Activated CD4-positive, alpha-beta T cell treated with anti-CD3 and anti-CD28 coated beads for 36 hours (primary cell): ENCODE measurements at regions not wholly inside any gene's neighbourhood (a gene's known extent, or its start where the extent isn't known, plus 50 kb on each side); places are given as distances from the start of the nearest gene placed in this dataset.

Source experiments
- ATAC-seq: fragments of 200-7000 bp; cut with Tn5 transposase; one replicate; pipeline ENCODE4 v1.10.0; 2021; ENCODE audit warnings: mild to moderate bottlenecking, moderate library complexity
- CTCF ChIA-PET: fragments of 350-600 bp; sonication (Branson Sonifier 250); formaldehyde crosslinking; loops from one replicate; lab custom pipeline; 2021; ENCODE audit warnings: antibody characterized with exemption; lab: Charles Lee
- POLR2A ChIA-PET: fragments of 350-600 bp; sonication (Branson Sonifier 250); formaldehyde crosslinking; loops from one replicate; lab custom pipeline; 2021; ENCODE audit warnings: antibody characterized with exemption, inconsistent platforms; lab: Charles Lee
- DNase-seq: peaks from one replicate; pipeline ENCODE4 v3.0.0-alpha.2; 2020
- H3K27ac Mint-ChIP-seq: one replicate; pipeline ENCODE4 v1.8.0; 2021; ENCODE audit warnings: mixed read lengths
- H3K27me3 Mint-ChIP-seq: one replicate; pipeline ENCODE4 v1.8.0; 2021; ENCODE audit warnings: mixed read lengths
- H3K36me3 Mint-ChIP-seq: one replicate; pipeline ENCODE4 v1.8.0; 2021; ENCODE audit warnings: low read depth, mixed read lengths
- H3K4me1 Mint-ChIP-seq: one replicate; pipeline ENCODE4 v1.8.0; 2021; ENCODE audit warnings: mixed read lengths
- H3K4me3 Mint-ChIP-seq: one replicate; pipeline ENCODE4 v1.8.0; 2021; ENCODE audit warnings: mild to moderate bottlenecking, moderate library complexity, mixed read lengths
- H3K9me3 Mint-ChIP-seq: one replicate; pipeline ENCODE4 v1.8.0; 2021; ENCODE audit warnings: low read depth, mixed read lengths
- intact Hi-C, 2 experiments: fragments of 100-400 bp; cut with DNase I in 1 of 2; cut with micrococcal nuclease in 1 of 2; formaldehyde crosslinking; loops; one replicate each; pipeline versions ENCODE4 v1.14.2 to v1.15.1; 2022 to 2024; cut with DNase I, micrococcal nuclease

DNA sequence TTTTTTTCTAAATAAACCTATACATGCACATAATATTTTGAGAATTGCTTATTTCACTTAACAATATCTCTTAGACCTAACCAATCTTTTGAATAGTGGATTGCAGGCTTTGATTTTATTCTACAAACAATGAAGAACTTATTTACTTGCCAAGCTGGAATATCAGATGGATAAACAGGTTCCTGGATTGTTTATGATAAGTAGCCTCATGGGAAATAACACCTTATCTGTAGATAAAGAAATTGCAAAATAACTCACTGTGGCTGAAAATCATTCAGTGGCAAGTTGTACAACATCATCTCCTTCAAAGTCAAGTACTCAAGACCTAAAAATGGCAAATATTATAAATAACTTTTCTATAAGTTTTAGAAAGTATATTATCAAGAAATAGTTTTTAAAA is 335.4 kb upstream of the ATP2B1 start:
- no peak overlapping the region for H3K4me3 Mint-ChIP-seq
- no peak overlapping the region for H3K27ac Mint-ChIP-seq
- ATAC-seq (no peak), DNase-seq (no peak)
- no peaks in the 10 kb centered on the region for H3K36me3 Mint-ChIP-seq
- ChIA-PET POLR2A (no interaction called here), CTCF (interaction anchor here (1.0 kb wide), 1 partner anchor 52 kb away, joined by 3 read pairs; no protein-coding TSS in a partner anchor)
- intact Hi-C loops = loop anchor here (5.0 to 10.0 kb wide), 4 partner anchors 97 to 372 kb away; no protein-coding TSS in a partner anchor
- H3K27me3 Mint-ChIP-seq = no peaks in the 10 kb centered on the region
- H3K9me3 Mint-ChIP-seq = no peaks in the 10 kb centered on the region
- peaks cover 10% of the 10 kb centered on the region for H3K4me1 Mint-ChIP-seq

DNA sequence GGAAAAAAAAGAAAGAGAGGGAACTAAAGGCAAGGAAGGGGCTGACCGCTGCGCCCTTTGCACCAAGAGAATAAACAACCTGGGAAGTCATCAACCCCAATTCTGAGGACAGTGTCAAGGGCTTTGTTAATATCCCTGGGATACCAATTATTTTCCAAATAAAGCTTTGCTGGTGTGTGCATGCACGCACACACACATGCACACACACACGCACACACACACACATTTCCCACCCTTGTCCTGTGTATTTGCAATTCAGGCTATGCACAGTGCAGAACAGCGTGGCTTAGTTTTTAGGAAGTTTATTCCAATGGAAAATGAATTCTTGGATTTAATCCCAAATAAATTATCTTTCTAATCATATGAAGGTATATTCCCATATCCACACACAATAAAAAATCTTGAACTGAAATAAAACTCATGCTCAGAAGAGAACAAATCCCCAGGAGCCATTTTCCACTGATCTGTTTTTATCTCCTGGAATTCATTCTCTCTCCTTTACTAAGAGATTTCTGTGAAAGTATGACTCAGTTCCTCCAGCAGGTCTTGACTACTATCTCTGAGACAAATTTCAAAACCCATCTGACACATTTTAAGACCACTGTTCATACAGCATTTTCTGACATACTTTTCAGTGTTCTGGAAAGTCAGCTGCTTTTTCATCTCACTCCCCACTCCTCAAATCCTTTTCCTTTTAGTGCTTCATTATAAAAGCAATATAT is 334.4 kb upstream of the ATP2B1 start:
- no peaks in the 10 kb centered on the region for H3K27me3 Mint-ChIP-seq
- peak; percentile 77 for ATAC-seq
- peaks cover 10% of the 10 kb centered on the region for H3K4me1 Mint-ChIP-seq
- H3K27ac Mint-ChIP-seq = no peak overlapping the region
- CTCF ChIA-PET = interaction anchor here (0.6 to 1.2 kb wide), 4 partner anchors 43 to 500 kb away, joined by 3 read pairs; no protein-coding TSS in a partner anchor
- DNase-seq = no peak
- H3K36me3 Mint-ChIP-seq = no peaks in the 10 kb centered on the region
- intact Hi-C loops = loop anchor here (1.0 to 10.0 kb wide), 5 partner anchors 43 to 371 kb away; no protein-coding TSS in a partner anchor
- no peaks in the 10 kb centered on the region for H3K9me3 Mint-ChIP-seq
- POLR2A ChIA-PET = no interaction called here
- H3K4me3 Mint-ChIP-seq = no peak overlapping the region

DNA sequence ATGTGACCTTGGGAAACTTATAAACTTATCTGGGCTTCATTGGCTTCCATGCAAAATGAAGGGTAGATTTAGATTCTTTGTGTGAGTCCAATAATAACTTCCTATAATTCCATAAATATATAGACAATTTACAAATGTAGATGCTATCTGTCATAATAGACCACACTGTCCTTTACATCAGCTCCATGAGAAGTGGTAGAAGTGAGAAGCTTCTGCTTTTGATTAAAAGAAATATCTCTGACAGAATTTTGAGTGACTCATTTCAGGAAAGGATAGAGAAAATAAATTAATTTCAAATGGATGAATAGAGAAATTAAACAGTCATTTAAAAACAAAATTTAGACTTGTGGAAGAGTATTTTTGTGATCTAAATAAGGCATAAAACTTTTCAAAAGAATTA is 329.7 kb upstream of the ATP2B1 start:
- Mint-ChIP-seq H3K9me3 (peaks cover 2% of the 10 kb centered on the region), H3K4me1 (peaks cover 20% of the 10 kb centered on the region), H3K27me3 (no peaks in the 10 kb centered on the region), H3K4me3 (no peak overlapping the region), H3K36me3 (no peaks in the 10 kb centered on the region), H3K27ac (no peak overlapping the region)
- POLR2A ChIA-PET = no interaction called here
- intact Hi-C loops = no loop called here
- ATAC-seq (no peak), DNase-seq (no peak)
- CTCF ChIA-PET = no interaction called here

DNA sequence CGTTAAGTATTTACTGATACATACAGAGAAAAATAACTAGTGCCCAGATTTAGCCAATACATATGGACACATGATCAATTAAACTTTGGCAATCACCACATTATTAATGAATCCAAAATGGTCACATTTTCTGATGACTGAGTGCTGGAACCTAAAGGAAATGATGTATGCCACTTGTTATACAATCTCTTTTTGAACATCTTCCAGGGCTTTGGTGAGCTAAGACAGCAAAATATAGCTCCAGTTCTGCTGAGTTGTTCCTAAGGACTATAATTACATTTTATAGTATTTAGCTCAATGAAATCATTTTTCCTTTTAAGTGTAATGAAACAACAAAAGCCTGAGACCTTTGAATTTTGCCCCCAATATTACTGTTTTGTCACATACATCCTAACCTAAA is 329.1 kb upstream of the ATP2B1 start:
- no peak overlapping the region for H3K27ac Mint-ChIP-seq
- DNase-seq (no peak), ATAC-seq (no peak)
- intact Hi-C loops = no loop called here
- no peaks in the 10 kb centered on the region for H3K27me3 Mint-ChIP-seq
- peaks cover 14% of the 10 kb centered on the region for H3K4me1 Mint-ChIP-seq
- CTCF ChIA-PET = interaction anchor here (0.8 kb wide), 1 partner anchor 10 kb away, joined by 3 read pairs; no protein-coding TSS in a partner anchor
- POLR2A ChIA-PET = no interaction called here
- H3K36me3 Mint-ChIP-seq = no peaks in the 10 kb centered on the region
- no peak overlapping the region for H3K4me3 Mint-ChIP-seq
- H3K9me3 Mint-ChIP-seq = peaks cover 2% of the 10 kb centered on the region

DNA sequence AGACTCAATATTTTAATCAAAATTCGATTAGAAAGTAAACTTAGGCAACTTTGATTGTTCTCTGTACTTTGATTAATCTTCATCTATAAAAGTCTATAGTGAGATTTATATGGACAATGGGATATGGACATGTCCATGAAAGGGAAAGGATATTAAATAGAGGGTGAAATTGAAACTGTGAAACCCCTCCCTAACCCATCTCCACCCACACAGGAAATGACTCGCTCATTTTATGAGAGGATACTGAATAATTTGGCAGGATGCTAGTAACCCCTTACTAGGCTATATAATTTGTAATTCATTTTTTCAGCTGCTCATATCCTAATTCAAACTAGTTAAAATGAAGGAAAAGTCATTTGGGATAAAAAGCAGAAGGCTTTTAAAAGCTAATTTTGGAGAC is 328.0 kb upstream of the ATP2B1 start:
- H3K4me3 Mint-ChIP-seq = no peak overlapping the region
- H3K27me3 Mint-ChIP-seq = no peaks in the 10 kb centered on the region
- POLR2A ChIA-PET = no interaction called here
- intact Hi-C loops = no loop called here
- peaks cover 20% of the 10 kb centered on the region for H3K4me1 Mint-ChIP-seq
- H3K27ac Mint-ChIP-seq = no peak overlapping the region
- ATAC-seq (peak; percentile 44), DNase-seq (no peak)
- no peaks in the 10 kb centered on the region for H3K36me3 Mint-ChIP-seq
- peaks cover 2% of the 10 kb centered on the region for H3K9me3 Mint-ChIP-seq
- CTCF ChIA-PET = interaction anchor here (0.8 kb wide), 1 partner anchor 8 kb away, joined by 3 read pairs; no protein-coding TSS in a partner anchor

DNA sequence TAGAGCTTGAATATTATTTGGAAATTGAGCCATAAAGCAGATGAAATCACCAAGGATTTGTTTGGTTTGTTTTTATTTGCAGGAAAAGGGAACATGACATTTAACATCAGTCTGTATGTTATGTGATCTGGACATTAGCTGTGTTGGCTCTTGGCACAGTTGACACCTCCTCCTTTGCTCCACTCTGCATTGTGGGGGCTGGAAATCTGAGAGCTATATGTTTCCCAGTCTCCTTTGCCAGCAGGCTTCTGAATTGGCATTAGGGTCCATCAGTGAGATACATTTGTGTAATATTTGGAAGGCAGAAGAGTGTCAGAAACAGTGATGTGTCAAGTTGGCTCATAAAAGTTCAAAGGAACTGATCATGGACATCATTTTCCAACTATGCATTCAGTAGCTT is 322.1 kb upstream of the ATP2B1 start:
- Mint-ChIP-seq H3K36me3 (no peaks in the 10 kb centered on the region), H3K4me3 (no peak overlapping the region)
- CTCF ChIA-PET = no interaction called here

DNA sequence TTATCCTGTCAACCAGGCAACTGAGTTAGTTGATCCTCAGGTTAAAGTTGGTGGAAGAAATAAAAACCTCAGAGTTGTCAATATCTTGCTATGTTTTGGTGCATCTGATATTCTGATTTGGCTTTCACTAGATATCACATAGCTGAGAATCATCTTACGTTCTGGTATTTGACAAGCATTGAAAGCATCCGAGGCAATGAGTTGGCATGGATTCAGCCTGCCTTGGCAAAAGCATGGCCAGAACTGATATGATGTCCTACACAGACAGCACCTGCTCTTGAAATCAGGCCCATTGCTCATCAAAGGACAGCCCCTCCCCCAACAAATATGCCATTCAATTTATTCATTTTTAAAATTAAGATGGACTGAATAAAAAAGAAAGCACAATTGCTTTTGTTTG is 320.7 kb upstream of the ATP2B1 start:
- POLR2A ChIA-PET = interaction anchor here (0.8 kb wide), 1 partner anchor 378 kb away, joined by 3 read pairs; no protein-coding TSS in a partner anchor
- intact Hi-C loops = no loop called here
- ATAC-seq = no peak
- H3K4me3 Mint-ChIP-seq = no peak overlapping the region
- no peaks in the 10 kb centered on the region for H3K27me3 Mint-ChIP-seq
- peaks cover 25% of the 10 kb centered on the region for H3K4me1 Mint-ChIP-seq
- no peak overlapping the region for H3K27ac Mint-ChIP-seq
- no peaks in the 10 kb centered on the region for H3K9me3 Mint-ChIP-seq
- DNase-seq = no peak
- no peaks in the 10 kb centered on the region for H3K36me3 Mint-ChIP-seq
- CTCF ChIA-PET = interaction anchor here (0.6 to 0.7 kb wide), 3 partner anchors 8 to 802 kb away, joined by 3 read pairs; no protein-coding TSS in a partner anchor

More for the DNA sequence above, 322.1 kb upstream of the ATP2B1 start:
- intact Hi-C loops = no loop called here
- no peak for DNase-seq
- no peaks in the 10 kb centered on the region for H3K9me3 Mint-ChIP-seq
- H3K4me1 Mint-ChIP-seq = peaks cover 25% of the 10 kb centered on the region
- H3K27me3 Mint-ChIP-seq = no peaks in the 10 kb centered on the region
- POLR2A ChIA-PET = no interaction called here
- no peak overlapping the region for H3K27ac Mint-ChIP-seq
- ATAC-seq = no peak

DNA sequence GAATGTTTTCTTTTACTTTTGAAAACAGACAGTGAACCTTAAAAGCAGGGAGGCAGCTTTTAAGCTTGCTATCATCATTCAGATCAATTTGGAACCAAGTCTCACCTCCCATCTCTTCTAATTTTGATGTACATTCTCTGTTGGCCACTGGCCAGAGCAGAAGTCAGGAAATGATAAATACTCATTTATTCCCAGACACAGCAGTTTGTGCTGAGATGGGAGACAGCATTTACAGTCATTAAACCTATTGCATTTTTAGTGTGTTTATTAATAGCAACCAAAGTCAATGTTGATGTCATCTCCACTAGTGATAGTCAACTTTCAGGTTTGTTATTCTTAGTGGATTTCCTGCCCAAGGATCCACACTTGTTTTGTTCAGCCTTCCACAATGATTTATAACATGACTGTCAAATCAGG is 320.0 kb upstream of the ATP2B1 start:
- ATAC-seq = peak; percentile 36
- ChIA-PET CTCF (interaction anchor here (0.6 to 0.9 kb wide), 3 partner anchors 9 to 13 kb away, joined by 3 read pairs; no protein-coding TSS in a partner anchor), POLR2A (interaction anchor here (0.8 kb wide), 1 partner anchor 377 kb away, joined by 3 read pairs; no protein-coding TSS in a partner anchor)
- Mint-ChIP-seq H3K4me1 (peaks cover 25% of the 10 kb centered on the region), H3K9me3 (no peaks in the 10 kb centered on the region), H3K27me3 (no peaks in the 10 kb centered on the region), H3K36me3 (no peaks in the 10 kb centered on the region), H3K4me3 (no peak overlapping the region), H3K27ac (no peak overlapping the region)
- intact Hi-C loops = no loop called here
- DNase-seq = peak; percentile 8

DNA sequence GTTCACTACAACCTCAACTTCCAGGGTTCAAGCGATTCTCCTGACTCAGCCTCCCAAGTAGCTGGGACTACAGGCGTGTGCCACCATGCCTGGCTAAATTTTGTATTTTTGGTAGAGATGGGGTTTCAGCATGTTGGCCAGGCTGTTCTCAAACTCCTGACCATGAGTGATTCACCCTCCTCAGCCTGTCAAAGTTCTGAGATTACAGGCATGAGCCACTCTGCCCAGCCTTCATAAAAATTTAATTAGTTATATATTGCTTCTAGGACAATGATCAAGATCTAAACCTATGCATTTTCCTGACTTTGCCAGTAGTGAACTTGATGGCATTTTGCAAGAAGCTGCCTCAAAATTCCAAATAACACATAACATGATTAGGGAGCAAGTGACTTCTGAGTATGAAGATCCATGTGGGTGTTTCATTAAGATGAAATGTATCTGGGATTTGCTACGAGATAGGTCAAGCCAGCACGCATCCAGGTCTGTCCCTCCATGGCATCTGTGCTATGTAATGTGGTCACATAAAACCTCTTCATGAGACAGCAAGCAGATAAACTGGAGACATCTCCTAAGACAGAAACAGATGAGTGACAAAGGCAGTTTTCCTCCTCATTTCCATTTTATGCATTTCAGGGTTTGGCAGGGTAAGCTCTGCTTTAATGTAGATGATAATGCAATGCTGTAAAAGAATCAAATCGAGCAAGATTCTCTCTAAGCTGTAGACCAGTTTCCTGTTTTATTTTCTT is 319.4 kb upstream of the ATP2B1 start:
- peak overlapping the region; percentile 35 for H3K27ac Mint-ChIP-seq
- H3K9me3 Mint-ChIP-seq = no peaks in the 10 kb centered on the region
- ATAC-seq (no peak), DNase-seq (no peak)
- ChIA-PET CTCF (interaction anchor here (0.6 to 0.9 kb wide), 2 partner anchors 8 to 9 kb away, joined by 3 read pairs; no protein-coding TSS in a partner anchor), POLR2A (no interaction called here)
- H3K4me1 Mint-ChIP-seq = peaks cover 25% of the 10 kb centered on the region
- no peaks in the 10 kb centered on the region for H3K36me3 Mint-ChIP-seq
- intact Hi-C loops = no loop called here
- no peak overlapping the region for H3K4me3 Mint-ChIP-seq
- H3K27me3 Mint-ChIP-seq = no peaks in the 10 kb centered on the region

DNA sequence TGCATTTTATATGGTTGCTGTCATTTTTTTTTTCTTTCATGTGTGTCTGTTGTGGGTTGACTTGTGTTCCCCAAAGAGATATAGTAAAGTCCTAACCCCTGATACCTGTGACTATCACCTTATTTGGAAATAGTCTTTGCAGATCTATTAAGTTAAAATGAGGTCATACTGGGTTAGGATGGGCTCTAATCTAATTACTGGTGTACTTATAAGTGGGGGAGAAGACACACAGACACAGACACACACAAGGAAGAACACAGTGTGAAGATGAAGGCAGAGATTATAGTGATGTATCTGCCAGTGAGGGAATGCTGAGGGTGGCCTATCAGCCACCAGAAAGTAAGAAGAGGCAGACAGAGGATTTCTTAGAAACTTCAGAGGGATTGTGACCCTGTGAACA is 318.4 kb upstream of the ATP2B1 start:
- Mint-ChIP-seq H3K9me3 (no peaks in the 10 kb centered on the region), H3K27me3 (no peaks in the 10 kb centered on the region), H3K4me3 (no peak overlapping the region), H3K36me3 (no peaks in the 10 kb centered on the region), H3K27ac (no peak overlapping the region), H3K4me1 (peaks cover 21% of the 10 kb centered on the region)
- DNase-seq = no peak
- no peak for ATAC-seq
- intact Hi-C loops = no loop called here
- CTCF ChIA-PET = no interaction called here
- POLR2A ChIA-PET = no interaction called here

DNA sequence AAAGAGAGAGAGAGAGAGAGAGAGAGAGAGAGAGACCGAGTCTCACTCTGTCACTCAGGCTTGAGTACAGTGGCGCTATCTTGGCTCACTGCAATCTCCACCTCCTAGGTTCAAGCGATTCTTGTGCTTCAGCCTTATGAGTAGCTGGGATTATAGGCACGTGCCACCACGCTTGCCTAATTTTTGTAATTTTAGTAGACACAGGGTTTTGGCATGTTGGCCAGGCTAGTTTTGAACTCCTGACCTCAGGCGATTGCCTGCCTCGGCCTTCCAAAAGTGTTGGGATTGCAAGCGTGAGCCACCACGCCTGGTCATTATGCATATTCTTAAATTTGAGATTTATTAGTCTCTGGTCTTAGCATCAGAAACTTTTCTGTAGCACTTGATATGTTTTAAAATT is 317.9 kb upstream of the ATP2B1 start:
- DNase-seq (no peak), ATAC-seq (no peak)
- no peaks in the 10 kb centered on the region for H3K27me3 Mint-ChIP-seq
- H3K4me1 Mint-ChIP-seq = peaks cover 17% of the 10 kb centered on the region
- ChIA-PET POLR2A (no interaction called here), CTCF (no interaction called here)
- intact Hi-C loops = no loop called here
- H3K27ac Mint-ChIP-seq = no peak overlapping the region
- no peak overlapping the region for H3K4me3 Mint-ChIP-seq
- no peaks in the 10 kb centered on the region for H3K9me3 Mint-ChIP-seq
- no peaks in the 10 kb centered on the region for H3K36me3 Mint-ChIP-seq
